HCT116 (cell line): ENCODE measurements at regions not wholly inside any gene's neighbourhood (a gene's known extent, or its start where the extent isn't known, plus 50 kb on each side); places are given as distances from the start of the nearest gene placed in this dataset.

Experiments used
- ATAC-seq: fragments of 200-7000 bp; cut with Tn5 transposase; 2 replicates; pipeline ENCODE4 v1.9.1; 2020; ENCODE audit warnings: mild to moderate bottlenecking, moderate library complexity
- BruUV-seq: library from RNA; stranded (reverse); fragments of 400-500 nt; replicated peaks from 2 replicates; lab custom pipeline; 2021; lab: Mats Ljungman, UMichigan
- CTCF ChIA-PET: fragments of 300-600 bp; sonication (Branson Sonifier 250); formaldehyde crosslinking; loops from one replicate; lab custom pipeline; 2021; ENCODE audit warnings: antibody characterized with exemption; lab: Charles Lee
- POLR2A ChIA-PET: fragments of 300-600, 350-600 bp; sonication (Branson Sonifier 250); formaldehyde crosslinking; loops from one replicate; lab custom pipeline; 2021; ENCODE audit warnings: antibody characterized with exemption; lab: Charles Lee
- RAD21 ChIA-PET, 2 experiments: fragments of 300-600 bp; sonication (Branson Sonifier 250); formaldehyde crosslinking; loops; one replicate each; lab custom pipeline; 2023; ENCODE audit warnings: low total read pairs in 2 of 2; ENCODE audit not compliant: uncharacterized antibody in 2 of 2, unreplicated experiment in 2 of 2, low non-redundant PET in 1 of 2; lab: Charles Lee
- DNase-seq: peaks from one replicate; pipeline ENCODE4 v3.0.0-alpha.2; 2010; ENCODE audit warnings: low read depth, low spot score
- H2AFZ ChIP-seq: fragments of 200-600 bp; shearing (Covaris generic), sonication (generic); 2 replicates; pipeline ENCODE4 v1.6.1; 2017; ENCODE audit warnings: low read depth, mixed run types, mixed read lengths, antibody characterized with exemption, low read length; ENCODE audit not compliant: poor library complexity, severe bottlenecking
- H3K27ac ChIP-seq: 2 replicates; pipeline ENCODE4 v1.5.1; 2012; ENCODE audit warnings: low read depth, low read length
- H3K27me3 ChIP-seq: fragments of 200-600 bp; sonication (generic); 2 replicates; pipeline ENCODE4 v1.6.1; 2016; ENCODE audit warnings: mixed run types, low read length, mixed read lengths; ENCODE audit not compliant: insufficient read depth
- H3K36me3 ChIP-seq, 2 experiments: fragments of 200-500 bp in 1 of 2; fragments of 200-600 bp in 1 of 2; sonication (Bioruptor generic) in 1 of 2; sonication (generic) in 1 of 2; 2 replicates each; pipeline versions ENCODE4 v1.5.1 to v1.6.1; 2014 to 2016; ENCODE audit warnings: low read length in 2 of 2, inconsistent platforms in 1 of 2, mixed read lengths in 1 of 2, mixed run types in 1 of 2; ENCODE audit not compliant: insufficient read depth in 2 of 2, control insufficient read depth in 1 of 2
- H3K4me1 ChIP-seq, 2 experiments: fragments of 200-600 bp in 1 of 2; sonication (generic) in 1 of 2; 2 replicates each; pipeline versions ENCODE4 v1.5.1 to v1.6.1; 2012 to 2017; ENCODE audit warnings: low read length in 2 of 2, inconsistent platforms in 1 of 2, mild to moderate bottlenecking in 1 of 2, mixed read lengths in 1 of 2, mixed run types in 1 of 2, moderate library complexity in 1 of 2; ENCODE audit not compliant: insufficient read depth in 2 of 2, control insufficient read depth in 1 of 2
- H3K4me2 ChIP-seq: fragments of 200-600 bp; sonication (generic); 2 replicates; pipeline ENCODE4 v1.6.1; 2017; ENCODE audit warnings: mixed run types, low read length, mixed read lengths
- H3K4me3 ChIP-seq, 2 experiments: fragments of 200-600 bp in 1 of 2; sonication (generic) in 1 of 2; replicated peaks in 1 of 2; 2 replicates each; pipeline ENCODE4 v1.5.1; 2011 to 2016; ENCODE audit warnings: low read length in 2 of 2, control low read depth in 1 of 2, low read depth in 1 of 2, mild to moderate bottlenecking in 1 of 2, mixed read lengths in 1 of 2, mixed run types in 1 of 2
- H3K79me2 ChIP-seq: fragments of 200-600 bp; sonication (generic); 2 replicates; pipeline ENCODE4 v1.6.1; 2017; ENCODE audit warnings: mild to moderate bottlenecking, mixed run types, low read length, moderate library complexity, mixed read lengths; ENCODE audit not compliant: insufficient read depth
- H3K9ac ChIP-seq: fragments of 200-600 bp; sonication (generic); 2 replicates; pipeline ENCODE4 v1.6.1; 2016; ENCODE audit warnings: low read length, mixed read lengths
- H3K9me2 ChIP-seq: fragments of 200-600 bp; sonication (generic), shearing (Covaris generic); 2 replicates; pipeline ENCODE4 v1.6.1; 2017; ENCODE audit warnings: mixed run types, mild to moderate bottlenecking, moderate library complexity; ENCODE audit not compliant: insufficient read depth
- H3K9me3 ChIP-seq, 2 experiments: fragments of 200-500 bp in 1 of 2; fragments of 200-600 bp in 1 of 2; sonication (Bioruptor generic) in 1 of 2; sonication (generic) in 1 of 2; 2 replicates each; pipeline ENCODE4 v1.6.1; 2014 to 2017; ENCODE audit warnings: low read length in 2 of 2, mixed read lengths in 2 of 2, inconsistent platforms in 1 of 2, low read depth in 1 of 2, mild to moderate bottlenecking in 1 of 2, mixed run types in 1 of 2, moderate library complexity in 1 of 2; ENCODE audit not compliant: control insufficient read depth in 1 of 2, insufficient read depth in 1 of 2
- H4K20me1 ChIP-seq: fragments of 200-600 bp; sonication (generic), shearing (Covaris generic); 2 replicates; pipeline ENCODE4 v1.6.1; 2017; ENCODE audit warnings: mixed run types, mild to moderate bottlenecking, moderate library complexity; ENCODE audit not compliant: insufficient read depth
- EGR1 ChIP-seq: IDR thresholded peaks from 2 replicates; pipeline ENCODE4 v1.6.1; 2012; ENCODE audit warnings: low read depth
- ELF1 ChIP-seq: IDR thresholded peaks from 2 replicates; pipeline ENCODE4 v1.6.1; 2012; ENCODE audit warnings: low read depth, borderline replicate concordance
- EZH2 ChIP-seq: fragments of 200-600 bp; sonication (generic); IDR thresholded peaks from 2 replicates; pipeline ENCODE4 v1.6.1; 2017; ENCODE audit warnings: antibody characterized with exemption, mixed run types
- FOSL1 ChIP-seq: IDR thresholded peaks from 2 replicates; pipeline ENCODE4 v1.6.1; 2012; ENCODE audit warnings: low read depth
- POLR2AphosphoS5 ChIP-seq: IDR thresholded peaks from 2 replicates; pipeline ENCODE4 v1.6.1; 2011; ENCODE audit warnings: mild to moderate bottlenecking, low read depth, low read length, moderate library complexity
- RAD21 ChIP-seq: IDR thresholded peaks from 2 replicates; pipeline ENCODE4 v1.6.1; 2012; ENCODE audit warnings: low read depth, mild to moderate bottlenecking
- SIN3A ChIP-seq: IDR thresholded peaks from 2 replicates; pipeline ENCODE4 v1.6.1; 2012; ENCODE audit warnings: low read depth
- SP1 ChIP-seq: IDR thresholded peaks from 2 replicates; pipeline ENCODE4 v1.6.1; 2012; ENCODE audit warnings: low read depth
- SRF ChIP-seq: IDR thresholded peaks from 2 replicates; pipeline ENCODE4 v1.6.1; 2012; ENCODE audit warnings: low read depth
- TCF7L2 ChIP-seq: IDR thresholded peaks from 2 replicates; pipeline ENCODE4 v1.7.0; 2011; ENCODE audit warnings: borderline replicate concordance, inconsistent platforms; ENCODE audit not compliant: insufficient read depth, insufficient read length; ENCODE audit errors: extremely low read depth
- ZFX ChIP-seq: fragments of 450-650 bp; IDR thresholded peaks from 2 replicates; pipeline ENCODE4 v1.6.1; 2017
- intact Hi-C: fragments of 100-400 bp; cut with micrococcal nuclease; formaldehyde crosslinking; loops from 2 replicates; pipeline ENCODE4 v1.10.0; 2022
- TF ChIP-seq, protein P1 (sequence below): IDR thresholded peaks from 2 replicates; pipeline ENCODE4 v1.6.1; 2011; ENCODE audit warnings: mild to moderate bottlenecking, low read length, moderate library complexity; ENCODE audit not compliant: insufficient replicate concordance; ENCODE audit errors: extremely low read depth
- TF ChIP-seq, protein P2 (sequence below): IDR thresholded peaks from 2 replicates; pipeline ENCODE4 v1.6.1; 2012; ENCODE audit warnings: low read depth
- TF ChIP-seq, protein P3 (sequence below): IDR thresholded peaks from 2 replicates; pipeline ENCODE4 v1.6.1; 2012

DNA sequence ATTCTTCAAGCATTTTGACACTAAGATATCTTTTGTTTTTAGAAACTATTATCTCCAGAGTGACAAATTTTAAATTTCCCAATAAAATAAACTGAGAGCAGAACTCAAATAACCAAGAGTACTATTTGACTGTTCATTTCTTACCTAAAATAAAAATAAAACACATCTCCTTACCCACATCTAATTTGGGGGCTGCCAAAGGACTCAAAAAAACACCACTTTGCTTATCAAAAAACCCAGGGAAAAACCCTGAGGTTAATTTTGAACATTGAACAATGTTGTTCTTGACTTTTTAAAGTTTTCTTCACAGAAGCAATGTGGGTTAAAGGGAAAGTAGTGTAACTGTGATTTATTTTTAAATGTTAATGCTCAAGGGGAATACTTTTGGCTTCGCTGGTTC, 243.0 kb upstream of the HHIP start:
- no peaks in the 10 kb centered on the region for H3K27me3 ChIP-seq
- H3K4me2 ChIP-seq = no peak overlapping the region
- intact Hi-C loops = no loop called here
- H3K36me3 ChIP-seq = no peaks in the 10 kb centered on the region
- H3K9me2 ChIP-seq = no peaks in the 10 kb centered on the region
- ChIA-PET CTCF (no interaction called here), POLR2A (no interaction called here), RAD21 (no interaction called here)
- no peak for DNase-seq
- TF ChIP-seq TCF7L2 (no peak), EGR1 (no peak), SIN3A (no peak), SP1 (no peak), POLR2AphosphoS5 (no peak), EZH2 (no peak), RAD21 (no peak), ZFX (no peak), ELF1 (no peak), FOSL1 (no peak), SRF (no peak)
- TF ChIP-seq, protein P1, sequence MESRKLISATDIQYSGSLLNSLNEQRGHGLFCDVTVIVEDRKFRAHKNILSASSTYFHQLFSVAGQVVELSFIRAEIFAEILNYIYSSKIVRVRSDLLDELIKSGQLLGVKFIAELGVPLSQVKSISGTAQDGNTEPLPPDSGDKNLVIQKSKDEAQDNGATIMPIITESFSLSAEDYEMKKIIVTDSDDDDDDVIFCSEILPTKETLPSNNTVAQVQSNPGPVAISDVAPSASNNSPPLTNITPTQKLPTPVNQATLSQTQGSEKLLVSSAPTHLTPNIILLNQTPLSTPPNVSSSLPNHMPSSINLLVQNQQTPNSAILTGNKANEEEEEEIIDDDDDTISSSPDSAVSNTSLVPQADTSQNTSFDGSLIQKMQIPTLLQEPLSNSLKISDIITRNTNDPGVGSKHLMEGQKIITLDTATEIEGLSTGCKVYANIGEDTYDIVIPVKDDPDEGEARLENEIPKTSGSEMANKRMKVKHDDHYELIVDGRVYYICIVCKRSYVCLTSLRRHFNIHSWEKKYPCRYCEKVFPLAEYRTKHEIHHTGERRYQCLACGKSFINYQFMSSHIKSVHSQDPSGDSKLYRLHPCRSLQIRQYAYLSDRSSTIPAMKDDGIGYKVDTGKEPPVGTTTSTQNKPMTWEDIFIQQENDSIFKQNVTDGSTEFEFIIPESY = no peak
- TF ChIP-seq, protein P2, sequence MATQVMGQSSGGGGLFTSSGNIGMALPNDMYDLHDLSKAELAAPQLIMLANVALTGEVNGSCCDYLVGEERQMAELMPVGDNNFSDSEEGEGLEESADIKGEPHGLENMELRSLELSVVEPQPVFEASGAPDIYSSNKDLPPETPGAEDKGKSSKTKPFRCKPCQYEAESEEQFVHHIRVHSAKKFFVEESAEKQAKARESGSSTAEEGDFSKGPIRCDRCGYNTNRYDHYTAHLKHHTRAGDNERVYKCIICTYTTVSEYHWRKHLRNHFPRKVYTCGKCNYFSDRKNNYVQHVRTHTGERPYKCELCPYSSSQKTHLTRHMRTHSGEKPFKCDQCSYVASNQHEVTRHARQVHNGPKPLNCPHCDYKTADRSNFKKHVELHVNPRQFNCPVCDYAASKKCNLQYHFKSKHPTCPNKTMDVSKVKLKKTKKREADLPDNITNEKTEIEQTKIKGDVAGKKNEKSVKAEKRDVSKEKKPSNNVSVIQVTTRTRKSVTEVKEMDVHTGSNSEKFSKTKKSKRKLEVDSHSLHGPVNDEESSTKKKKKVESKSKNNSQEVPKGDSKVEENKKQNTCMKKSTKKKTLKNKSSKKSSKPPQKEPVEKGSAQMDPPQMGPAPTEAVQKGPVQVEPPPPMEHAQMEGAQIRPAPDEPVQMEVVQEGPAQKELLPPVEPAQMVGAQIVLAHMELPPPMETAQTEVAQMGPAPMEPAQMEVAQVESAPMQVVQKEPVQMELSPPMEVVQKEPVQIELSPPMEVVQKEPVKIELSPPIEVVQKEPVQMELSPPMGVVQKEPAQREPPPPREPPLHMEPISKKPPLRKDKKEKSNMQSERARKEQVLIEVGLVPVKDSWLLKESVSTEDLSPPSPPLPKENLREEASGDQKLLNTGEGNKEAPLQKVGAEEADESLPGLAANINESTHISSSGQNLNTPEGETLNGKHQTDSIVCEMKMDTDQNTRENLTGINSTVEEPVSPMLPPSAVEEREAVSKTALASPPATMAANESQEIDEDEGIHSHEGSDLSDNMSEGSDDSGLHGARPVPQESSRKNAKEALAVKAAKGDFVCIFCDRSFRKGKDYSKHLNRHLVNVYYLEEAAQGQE = no peak
- TF ChIP-seq, protein P3, sequence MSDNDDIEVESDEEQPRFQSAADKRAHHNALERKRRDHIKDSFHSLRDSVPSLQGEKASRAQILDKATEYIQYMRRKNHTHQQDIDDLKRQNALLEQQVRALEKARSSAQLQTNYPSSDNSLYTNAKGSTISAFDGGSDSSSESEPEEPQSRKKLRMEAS = no peak
- peaks cover 2 to 9% of the 10 kb centered on the region in 2 experiments; a peak in 3 of 4 replicates for H3K4me1 ChIP-seq
- no peaks in the 10 kb centered on the region for H3K79me2 ChIP-seq
- H2AFZ ChIP-seq = no peak overlapping the region
- ATAC-seq = no peak
- H3K27ac ChIP-seq = no peak overlapping the region
- no TSS peak for BruUV-seq
- no peaks in the 10 kb centered on the region for H4K20me1 ChIP-seq
- no peaks in the 10 kb centered on the region for H3K9me3 ChIP-seq
- no peak overlapping the region for H3K9ac ChIP-seq
- no peak overlapping the region for H3K4me3 ChIP-seq
